Fibroblast of the aortic adventitia (primary cell): ENCODE measurements at regions not wholly inside any gene's neighbourhood (a gene's known extent, or its start where the extent isn't known, plus 50 kb on each side); places are given as distances from the start of the nearest gene placed in this dataset.

Source experiments
- DNase-seq: peaks from one replicate; pipeline ENCODE4 v3.0.0-alpha.2; 2010; ENCODE audit warnings: low read depth
- H3K4me3 ChIP-seq: 2 replicates; pipeline ENCODE4 v1.5.1; 2011; ENCODE audit warnings: low read depth, mild to moderate bottlenecking, control low read depth, low read length, moderate library complexity
- CTCF ChIP-seq: IDR thresholded peaks from 2 replicates; pipeline ENCODE4 v1.5.1; 2011; ENCODE audit warnings: mild to moderate bottlenecking, low read length, control low read depth, inconsistent platforms; ENCODE audit not compliant: insufficient read depth

GRCh38 chr6:112634376-112634775 lies 287.2 kb downstream of the RFPL4B start:
- H3K4me3 ChIP-seq, result no peak overlapping the region
- TF ChIP-seq CTCF, result no peak
- no peak for DNase-seq

GRCh38 chr6:112636650-112637262 lies 289.6 kb downstream of the RFPL4B start:
- no peak overlapping the region for H3K4me3 ChIP-seq
- DNase-seq, result peak; percentile 51
- no peak for TF ChIP-seq CTCF

- no peak for TF ChIP-seq CTCF
- H3K4me3 ChIP-seq, result no peak overlapping the region
- peak; percentile 54 for DNase-seq
Measured at GRCh38 chr6:112639391-112639831, 292.3 kb downstream of the RFPL4B start.

GRCh38 chr6:112640891-112641290 lies 293.8 kb downstream of the RFPL4B start:
- no peak for TF ChIP-seq CTCF
- peak; percentile 67 for DNase-seq
- H3K4me3 ChIP-seq, result peak overlapping the region; percentile 26

- no peak for DNase-seq
- no peak overlapping the region for H3K4me3 ChIP-seq
- TF ChIP-seq CTCF, result no peak
Measured at GRCh38 chr6:112649853-112650252, 302.7 kb downstream of the RFPL4B start.

GRCh38 chr6:112651239-112651638 lies 304.1 kb downstream of the RFPL4B start:
- H3K4me3 ChIP-seq, result no peak overlapping the region
- TF ChIP-seq CTCF, result no peak
- peak; percentile 6 for DNase-seq

- no peak for DNase-seq
- TF ChIP-seq CTCF, result no peak
- H3K4me3 ChIP-seq, result no peak overlapping the region
Measured at GRCh38 chr6:112659912-112660311, 312.8 kb downstream of the RFPL4B start.
